ENCODE measurements at regions not wholly inside any gene's neighbourhood (a gene's known extent, or its start where the extent isn't known, plus 50 kb on each side); places are given as distances from the start of the nearest gene placed in this dataset.

- TF ChIP-seq CTCF (IDR thresholded peaks at IDR 0.05; ENCODE audit: low read depth, low read length, missing input control) (no peak), REST (IDR thresholded peaks at IDR 0.05) (no peak), ZBTB33 (IDR thresholded peaks at IDR 0.05) (no peak), MAX (IDR thresholded peaks at IDR 0.05) (no peak), ATF3 (IDR thresholded peaks at IDR 0.05) (no peak), SP1 (IDR thresholded peaks at IDR 0.05) (no peak), GABPA (IDR thresholded peaks at IDR 0.05 in 1 of 2, conservative IDR thresholded peaks at IDR 0.05 in 1 of 2) (no peak), JUND (IDR thresholded peaks at IDR 0.05) (no peak)
Measured at GRCh38 chr1:239225396-239225795, 161.0 kb upstream of the CHRM3 start.
